HG03520 (cell line): ENCODE measurements at regions not wholly inside any gene's neighbourhood (a gene's known extent, or its start where the extent isn't known, plus 50 kb on each side); places are given as distances from the start of the nearest gene placed in this dataset.
"Not testable (repeated sequence)": the region's sequence is repeated elsewhere in the genome, so short reads cannot be mapped to it uniquely, and the experiment has no call there.

Experiments used
- ATAC-seq: cut with Tn5 transposase; IDR thresholded peaks from one replicate; pipeline ENCODE4 v1.9.1; 2021; ENCODE audit warnings: mild to moderate bottlenecking, moderate library complexity; ENCODE audit not compliant: unreplicated experiment

- no peak for ATAC-seq
These were observed 50.9 kb downstream of the ANXA2R start for GRCh38 chr5:42989190-42989589.

- no peak for ATAC-seq
These were observed 51.6 kb downstream of the ANXA2R start for GRCh38 chr5:42988568-42988967.

- ATAC-seq, result no peak
These were observed 54.7 kb downstream of the ANXA2R start for GRCh38 chr5:42985129-42986037.

- no peak for ATAC-seq
These were observed 55.8 kb downstream of the ANXA2R start for GRCh38 chr5:42984307-42984706.

- no peak for ATAC-seq
These were observed 58.0 kb downstream of the ANXA2R start for GRCh38 chr5:42982107-42982622.

GRCh38 chr5:42981417-42982106 lies 58.6 kb downstream of the ANXA2R start:
- not testable (repeated sequence) for ATAC-seq

- not testable (repeated sequence) for ATAC-seq
These were observed 59.1 kb downstream of the ANXA2R start for GRCh38 chr5:42981015-42981414.

- ATAC-seq, result not testable (repeated sequence)
These were observed 59.7 kb downstream of the ANXA2R start for GRCh38 chr5:42980391-42980790.

GRCh38 chr5:42979242-42979641 lies 60.9 kb downstream of the ANXA2R start:
- not testable (repeated sequence) for ATAC-seq

GRCh38 chr5:42974536-42974935 lies 65.6 kb downstream of the ANXA2R start:
- no peak for ATAC-seq

- ATAC-seq, result no peak
These were observed 69.2 kb downstream of the ANXA2R start for GRCh38 chr5:42970636-42971559.

GRCh38 chr5:42965934-42966333 lies 74.2 kb downstream of the ANXA2R start:
- ATAC-seq, result no peak

- no peak for ATAC-seq
These were observed 76.7 kb downstream of the ANXA2R start for GRCh38 chr5:42963412-42963811.

- no peak for ATAC-seq
These were observed 78.0 kb downstream of the ANXA2R start for GRCh38 chr5:42962124-42962523.

GRCh38 chr5:42960506-42960905 lies 79.6 kb downstream of the ANXA2R start:
- ATAC-seq, result no peak

- ATAC-seq, result no peak
These were observed 83.6 kb downstream of the ANXA2R start for GRCh38 chr5:42956551-42956950.

- no peak for ATAC-seq
These were observed 87.1 kb downstream of the ANXA2R start for GRCh38 chr5:42953041-42953440.

GRCh38 chr5:42952578-42952974 lies 87.5 kb downstream of the ANXA2R start:
- no peak for ATAC-seq

- peak; percentile 31 for ATAC-seq
These were observed 88.8 kb downstream of the ANXA2R start for GRCh38 chr5:42951293-42951840.
